GM19238 (cell line): ENCODE measurements at regions not wholly inside any gene's neighbourhood (a gene's known extent, or its start where the extent isn't known, plus 50 kb on each side); places are given as distances from the start of the nearest gene placed in this dataset.
"Not testable (repeated sequence)": the region's sequence is repeated elsewhere in the genome, so short reads cannot be mapped to it uniquely, and the experiment has no call there.

Experiments
- DNase-seq: peaks from one replicate; pipeline ENCODE4 v3.0.0; 2011; ENCODE audit warnings: low spot score; ENCODE audit not compliant: insufficient read length

DNA sequence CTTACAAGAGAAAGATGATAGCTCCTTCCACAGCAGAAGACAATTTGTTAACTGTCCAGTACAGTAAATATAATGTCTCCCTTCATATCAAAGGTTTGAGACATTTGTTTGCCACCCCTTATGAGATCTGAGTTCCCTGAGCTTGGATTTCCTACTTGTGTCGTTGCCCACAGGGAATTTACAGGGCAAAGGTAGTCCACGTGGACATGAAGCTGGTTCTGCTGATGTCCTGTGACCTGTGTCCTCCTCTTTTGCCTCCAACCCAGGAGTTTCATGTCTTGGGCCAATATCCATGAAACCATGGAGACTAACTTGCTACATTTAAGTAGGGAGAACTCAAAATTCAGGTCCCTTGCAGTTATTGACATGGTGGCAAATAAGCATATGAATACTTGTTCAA is 172.2 kb upstream of the KCTD7 start:
- not testable (repeated sequence) for DNase-seq

GRCh38 chr7:66458991-66459390 is 169.7 kb upstream of the KCTD7 start:
- not testable (repeated sequence) for DNase-seq

DNA sequence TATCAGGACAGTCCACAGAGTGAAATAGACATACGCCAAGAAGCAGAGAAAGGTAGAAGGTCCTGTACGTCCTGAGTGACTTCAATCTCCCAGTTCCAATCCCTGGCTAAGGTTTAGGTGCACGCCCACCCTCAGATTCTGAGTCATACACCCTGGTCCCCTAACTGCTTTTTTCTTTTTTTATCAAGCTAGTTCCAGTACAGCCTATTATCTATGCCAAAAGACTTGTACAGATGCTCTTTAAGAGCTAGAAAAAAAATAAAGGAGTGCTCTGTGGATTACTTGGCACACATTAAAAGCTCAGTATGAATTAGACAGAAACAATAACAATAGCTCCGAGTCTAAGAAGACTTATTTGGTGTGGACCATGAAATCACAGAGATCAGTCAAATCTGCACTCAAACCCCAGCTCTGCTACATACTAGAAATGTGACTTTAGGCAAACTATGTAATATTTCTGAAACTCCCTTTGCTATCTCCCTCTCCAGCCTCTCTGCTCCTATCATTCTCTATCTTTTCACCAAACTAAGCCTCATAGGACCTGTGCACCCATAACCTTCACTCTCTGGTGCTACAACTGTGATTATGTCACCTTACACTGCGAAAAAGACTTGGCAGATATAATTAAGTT is 168.8 kb upstream of the KCTD7 start:
- DNase-seq = not testable (repeated sequence)

DNA sequence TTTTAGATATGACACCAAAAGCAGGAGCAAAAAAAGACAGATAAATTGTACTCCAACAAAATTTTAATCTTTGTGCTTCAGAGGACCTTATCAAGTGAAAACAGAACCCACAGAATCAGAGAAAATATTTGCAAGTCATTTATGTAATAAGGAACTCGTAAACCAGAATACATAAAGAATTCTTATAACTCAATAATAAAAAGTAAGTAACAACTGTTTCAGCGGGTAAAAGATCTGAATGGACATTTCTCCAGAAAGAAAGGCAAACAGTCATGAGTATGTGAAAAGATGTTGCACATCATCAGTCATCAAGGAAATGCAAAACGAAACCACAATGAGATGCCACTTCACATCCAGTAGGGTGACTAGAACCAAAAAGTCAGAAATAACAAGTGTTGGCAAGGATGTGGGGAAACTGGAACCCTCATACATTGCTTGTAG is 167.7 kb upstream of the KCTD7 start:
- DNase-seq = no peak

- not testable (repeated sequence) for DNase-seq
These were observed 167.3 kb upstream of the KCTD7 start for GRCh38 chr7:66461397-66461796.

DNA sequence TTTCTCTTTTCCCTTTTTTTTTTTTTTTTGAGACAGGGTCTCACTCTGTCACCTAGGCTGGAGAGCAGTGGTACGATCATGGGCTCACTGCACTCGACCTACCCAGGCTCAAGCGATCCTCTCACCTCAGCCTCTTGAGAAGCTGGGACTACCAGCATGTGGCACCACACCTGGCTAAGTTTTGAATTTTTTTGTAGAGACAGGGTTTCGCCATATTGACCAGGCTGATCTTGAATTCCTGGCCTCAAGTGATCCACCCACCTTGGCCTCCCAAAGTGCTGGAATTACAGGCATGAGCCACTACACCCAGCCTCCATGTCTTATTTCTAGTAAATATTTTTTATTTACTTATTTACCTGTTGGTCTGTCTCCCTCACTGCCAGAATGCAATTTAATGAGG is 165.8 kb upstream of the KCTD7 start:
- DNase-seq = not testable (repeated sequence)

DNA sequence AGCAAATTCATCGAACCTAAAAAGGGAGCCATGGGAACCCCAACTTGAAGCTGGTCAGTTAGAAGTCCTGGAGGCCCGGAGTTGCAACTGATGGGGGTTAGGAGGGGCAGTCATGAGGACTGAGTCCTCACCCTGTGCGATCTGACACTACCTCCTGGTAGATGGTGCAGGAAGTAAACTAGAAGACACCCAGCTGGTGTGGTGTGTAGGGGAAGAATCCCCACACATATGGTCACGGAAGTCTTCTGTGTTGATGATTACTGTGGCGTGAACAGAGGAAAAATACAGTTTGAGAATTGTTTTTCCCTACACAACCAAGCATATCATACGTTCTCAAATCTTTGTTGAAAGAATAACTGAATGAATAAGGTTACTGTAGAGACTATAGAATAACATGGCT is 164.6 kb upstream of the KCTD7 start:
- DNase-seq = no peak

DNA sequence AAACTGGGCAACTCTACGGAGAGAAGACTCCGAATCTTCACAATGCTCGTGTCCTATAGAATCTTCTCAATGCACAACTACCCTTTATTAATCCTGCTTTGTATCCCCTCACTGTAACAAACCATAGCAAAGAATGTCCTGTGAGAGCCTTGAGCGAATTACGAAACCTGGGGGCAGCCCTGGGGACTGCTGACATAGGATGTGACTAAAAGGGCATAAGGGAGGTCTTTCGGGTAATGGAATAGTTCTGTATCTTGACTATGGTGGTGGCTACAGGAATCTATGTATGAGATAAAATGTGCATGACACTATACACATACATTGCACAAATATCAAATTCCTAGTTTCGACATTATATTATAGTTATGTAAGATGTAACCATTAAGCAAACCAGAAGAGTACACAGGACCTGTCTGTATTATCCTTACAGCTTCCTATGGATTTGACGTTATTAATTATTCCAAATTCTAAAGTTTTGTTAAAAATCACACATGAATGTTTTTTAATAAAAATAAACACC is 162.5 kb upstream of the KCTD7 start:
- no peak for DNase-seq

- no peak for DNase-seq
These were observed 160.8 kb upstream of the KCTD7 start for GRCh38 chr7:66467887-66468286.

DNA sequence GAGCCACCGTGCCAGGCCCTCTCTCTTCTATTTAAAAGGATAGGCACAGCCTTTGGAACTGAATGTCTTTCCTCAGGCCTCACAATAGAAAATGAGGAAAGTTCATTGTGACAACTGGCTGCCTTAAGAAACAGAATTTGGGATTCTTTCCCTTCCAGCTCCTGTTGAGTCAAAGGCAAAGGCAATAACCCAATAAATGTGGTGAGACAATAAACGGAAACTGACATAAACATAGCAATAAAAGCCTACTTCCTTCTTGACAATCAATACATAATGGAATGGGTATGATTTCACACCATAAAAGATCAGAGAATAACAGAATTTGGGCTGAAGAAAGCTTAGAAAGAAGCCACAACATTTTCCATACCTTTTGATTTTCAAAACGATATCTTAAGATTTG is 155.6 kb upstream of the KCTD7 start:
- not testable (repeated sequence) for DNase-seq

DNA sequence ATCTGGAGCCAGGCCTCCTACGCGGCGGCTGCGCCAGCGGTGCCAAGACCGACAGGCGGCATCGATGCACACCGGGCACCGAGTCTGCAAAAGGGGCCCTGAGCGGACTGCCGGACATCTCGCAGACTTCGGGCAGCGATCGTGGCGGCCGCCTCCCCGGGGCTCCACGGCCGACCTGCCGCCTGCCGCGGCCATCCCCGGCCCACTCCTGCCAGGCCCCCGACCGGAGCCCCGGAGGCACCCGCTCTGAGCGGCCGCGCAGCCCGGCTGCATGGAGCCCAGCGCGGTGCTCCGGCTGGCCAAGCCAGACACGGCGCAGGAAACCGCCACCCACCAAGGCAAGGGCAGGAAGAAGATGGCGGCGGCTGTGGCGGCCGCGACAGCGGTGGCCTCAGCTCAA is 154.2 kb upstream of the KCTD7 start:
- DNase-seq = no peak

- DNase-seq = not testable (repeated sequence)
These were observed 152.6 kb upstream of the KCTD7 start for GRCh38 chr7:66476056-66476455.

GRCh38 chr7:66477822-66478397 is 150.8 kb upstream of the KCTD7 start:
- DNase-seq = not testable (repeated sequence)

DNA sequence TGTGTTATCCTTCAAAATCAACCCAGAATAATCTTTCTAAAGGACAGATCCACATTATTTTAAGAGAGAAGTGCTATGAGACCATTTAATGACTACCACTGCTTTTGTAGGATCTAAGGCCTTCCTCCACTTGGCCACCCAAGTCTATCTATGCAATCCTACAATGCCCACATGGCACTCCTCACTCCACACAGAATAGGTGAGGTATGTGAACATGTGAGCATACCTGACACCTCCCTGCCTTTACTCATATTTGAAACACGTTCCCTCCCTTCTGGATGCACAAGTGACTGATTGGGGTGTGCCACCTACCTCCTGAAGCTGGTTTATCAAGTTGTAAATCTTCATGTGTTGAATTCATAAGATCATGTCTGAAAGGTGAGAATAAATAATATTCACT is 147.5 kb upstream of the KCTD7 start:
- DNase-seq = not testable (repeated sequence)

DNA sequence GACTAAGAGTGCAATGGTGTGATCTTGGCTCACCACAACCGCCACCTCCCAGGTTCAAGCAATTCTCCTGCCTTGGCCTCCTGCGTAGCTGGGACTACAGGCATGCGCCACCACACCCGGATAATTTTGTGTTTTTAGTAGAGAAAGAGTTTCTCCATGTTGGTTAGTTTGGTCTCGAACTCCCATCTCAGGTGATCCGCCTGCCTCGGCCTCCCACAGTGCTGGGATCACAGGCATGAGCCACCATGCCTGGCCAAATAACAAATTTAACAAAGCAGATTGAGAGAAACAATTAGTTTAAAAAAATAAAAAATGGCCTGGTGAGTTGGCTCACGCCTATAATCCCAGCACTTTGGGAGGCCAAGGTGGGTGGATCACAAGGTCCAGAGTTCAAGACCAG is 139.6 kb upstream of the KCTD7 start:
- DNase-seq = not testable (repeated sequence)

- DNase-seq = not testable (repeated sequence)
These were observed 138.9 kb upstream of the KCTD7 start for GRCh38 chr7:66489741-66490140.

- not testable (repeated sequence) for DNase-seq
These were observed 137.7 kb upstream of the KCTD7 start for GRCh38 chr7:66490979-66491378.

- DNase-seq = not testable (repeated sequence)
These were observed 136.3 kb upstream of the KCTD7 start for GRCh38 chr7:66492405-66492804.

GRCh38 chr7:66493235-66494205 is 135.2 kb upstream of the KCTD7 start:
- peak; percentile 96 for DNase-seq

GRCh38 chr7:66497346-66497745 is 131.3 kb upstream of the KCTD7 start:
- DNase-seq = no peak

- no peak for DNase-seq
These were observed 128.6 kb upstream of the KCTD7 start for GRCh38 chr7:66500087-66500486.
